WTC11 (cell line): ENCODE measurements at regions not wholly inside any gene's neighbourhood (a gene's known extent, or its start where the extent isn't known, plus 50 kb on each side); places are given as distances from the start of the nearest gene placed in this dataset.

Source experiments
- CTCF ChIP-seq: fragments of 200-600 bp; IDR thresholded peaks from 2 replicates; pipeline ENCODE4 v1.8.0; 2022; ENCODE audit warnings: antibody characterized with exemption
- HMGA2 ChIP-seq: fragments of 250-450 bp; sonication (Bioruptor Pico); IDR thresholded peaks from 2 replicates; pipeline ENCODE4 v1.4.0; 2021; ENCODE audit warnings: mild to moderate bottlenecking, moderate library complexity
- IRF2 ChIP-seq: sonication (generic); formaldehyde crosslinking; IDR thresholded peaks from 2 replicates; pipeline ENCODE4 v1.8.0; 2022; ENCODE audit warnings: low read depth, missing genetic modification reagents, borderline replicate concordance
- MLX ChIP-seq: sonication (generic); formaldehyde crosslinking; IDR thresholded peaks from 2 replicates; pipeline ENCODE4 v1.8.1; 2023; ENCODE audit warnings: mild to moderate bottlenecking, missing genetic modification reagents, moderate library complexity
- SOX15 ChIP-seq: fragments of 250-450 bp; sonication (Bioruptor Pico); IDR thresholded peaks from 2 replicates; pipeline ENCODE4 v1.9.0; 2021; ENCODE audit warnings: mild to moderate bottlenecking
- TEAD4 ChIP-seq: sonication (generic); formaldehyde crosslinking; IDR thresholded peaks from 2 replicates; pipeline ENCODE4 v1.8.0; 2022; ENCODE audit warnings: mild to moderate bottlenecking, missing genetic modification reagents
- ZNF121 ChIP-seq: sonication (generic); formaldehyde crosslinking; IDR thresholded peaks from 2 replicates; pipeline ENCODE4 v1.8.0; 2023; ENCODE audit warnings: missing genetic modification reagents
- ZNF263 ChIP-seq: sonication (generic); formaldehyde crosslinking; IDR thresholded peaks from 2 replicates; pipeline ENCODE4 v1.8.1; 2022; ENCODE audit warnings: low read depth, mild to moderate bottlenecking, moderate library complexity, missing genetic modification reagents
- TF ChIP-seq, protein P1 (sequence below): sonication (generic); formaldehyde crosslinking; IDR thresholded peaks from 2 replicates; pipeline ENCODE4 v1.8.1; 2023; ENCODE audit warnings: mild to moderate bottlenecking, missing genetic modification reagents, moderate library complexity
- TF ChIP-seq, protein P2 (sequence below): sonication (generic); formaldehyde crosslinking; IDR thresholded peaks from 2 replicates; pipeline ENCODE4 v1.8.0; 2023; ENCODE audit warnings: missing genetic modification reagents
- TF ChIP-seq, protein P3 (sequence below): sonication (generic); formaldehyde crosslinking; IDR thresholded peaks from 2 replicates; pipeline ENCODE4 v1.8.1; 2022; ENCODE audit warnings: low read depth, missing genetic modification reagents, borderline replicate concordance
- TF ChIP-seq, protein P4 (sequence below): fragments of 250-450 bp; sonication (Bioruptor Pico); conservative IDR thresholded peaks from 2 replicates; pipeline ENCODE4 v1.9.0; 2021; ENCODE audit warnings: mild to moderate bottlenecking

DNA sequence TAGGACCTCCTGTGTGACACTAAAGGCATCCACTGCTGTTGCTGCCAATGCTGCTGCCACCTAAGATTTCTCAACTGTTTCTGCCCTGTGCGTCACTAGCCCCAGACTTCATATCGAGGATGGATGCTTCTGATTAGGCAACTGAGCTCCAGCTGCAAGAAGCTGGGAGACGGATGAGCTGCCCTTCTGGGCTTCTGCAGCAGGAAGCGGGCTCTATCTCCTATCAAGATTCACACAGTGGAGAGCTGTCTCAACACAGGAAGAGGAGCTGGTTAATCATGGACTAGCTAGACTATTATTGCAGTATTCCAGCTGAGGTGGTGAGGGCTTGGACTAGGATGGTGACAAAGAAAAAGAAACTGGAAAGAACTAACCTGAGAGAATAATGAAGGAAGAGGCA is 59.2 kb upstream of the PELI2 start:
- TF ChIP-seq, protein P1, sequence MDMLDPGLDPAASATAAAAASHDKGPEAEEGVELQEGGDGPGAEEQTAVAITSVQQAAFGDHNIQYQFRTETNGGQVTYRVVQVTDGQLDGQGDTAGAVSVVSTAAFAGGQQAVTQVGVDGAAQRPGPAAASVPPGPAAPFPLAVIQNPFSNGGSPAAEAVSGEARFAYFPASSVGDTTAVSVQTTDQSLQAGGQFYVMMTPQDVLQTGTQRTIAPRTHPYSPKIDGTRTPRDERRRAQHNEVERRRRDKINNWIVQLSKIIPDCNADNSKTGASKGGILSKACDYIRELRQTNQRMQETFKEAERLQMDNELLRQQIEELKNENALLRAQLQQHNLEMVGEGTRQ (CRISPR knock-in tag), result no peak
- TF ChIP-seq TEAD4 (CRISPR knock-in tag), result no peak
- TF ChIP-seq CTCF, result no peak
- TF ChIP-seq, protein P2, sequence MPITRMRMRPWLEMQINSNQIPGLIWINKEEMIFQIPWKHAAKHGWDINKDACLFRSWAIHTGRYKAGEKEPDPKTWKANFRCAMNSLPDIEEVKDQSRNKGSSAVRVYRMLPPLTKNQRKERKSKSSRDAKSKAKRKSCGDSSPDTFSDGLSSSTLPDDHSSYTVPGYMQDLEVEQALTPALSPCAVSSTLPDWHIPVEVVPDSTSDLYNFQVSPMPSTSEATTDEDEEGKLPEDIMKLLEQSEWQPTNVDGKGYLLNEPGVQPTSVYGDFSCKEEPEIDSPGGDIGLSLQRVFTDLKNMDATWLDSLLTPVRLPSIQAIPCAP (CRISPR knock-in tag), result no peak
- TF ChIP-seq SOX15 (CRISPR knock-in tag), result no peak
- TF ChIP-seq ZNF121, result no peak
- TF ChIP-seq ZNF263, result no peak
- TF ChIP-seq, protein P3, sequence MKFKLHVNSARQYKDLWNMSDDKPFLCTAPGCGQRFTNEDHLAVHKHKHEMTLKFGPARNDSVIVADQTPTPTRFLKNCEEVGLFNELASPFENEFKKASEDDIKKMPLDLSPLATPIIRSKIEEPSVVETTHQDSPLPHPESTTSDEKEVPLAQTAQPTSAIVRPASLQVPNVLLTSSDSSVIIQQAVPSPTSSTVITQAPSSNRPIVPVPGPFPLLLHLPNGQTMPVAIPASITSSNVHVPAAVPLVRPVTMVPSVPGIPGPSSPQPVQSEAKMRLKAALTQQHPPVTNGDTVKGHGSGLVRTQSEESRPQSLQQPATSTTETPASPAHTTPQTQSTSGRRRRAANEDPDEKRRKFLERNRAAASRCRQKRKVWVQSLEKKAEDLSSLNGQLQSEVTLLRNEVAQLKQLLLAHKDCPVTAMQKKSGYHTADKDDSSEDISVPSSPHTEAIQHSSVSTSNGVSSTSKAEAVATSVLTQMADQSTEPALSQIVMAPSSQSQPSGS (CRISPR knock-in tag), result no peak
- no peak for TF ChIP-seq HMGA2
- TF ChIP-seq IRF2, result no peak
- no peak for TF ChIP-seq MLX (CRISPR knock-in tag)
- TF ChIP-seq, protein P4, sequence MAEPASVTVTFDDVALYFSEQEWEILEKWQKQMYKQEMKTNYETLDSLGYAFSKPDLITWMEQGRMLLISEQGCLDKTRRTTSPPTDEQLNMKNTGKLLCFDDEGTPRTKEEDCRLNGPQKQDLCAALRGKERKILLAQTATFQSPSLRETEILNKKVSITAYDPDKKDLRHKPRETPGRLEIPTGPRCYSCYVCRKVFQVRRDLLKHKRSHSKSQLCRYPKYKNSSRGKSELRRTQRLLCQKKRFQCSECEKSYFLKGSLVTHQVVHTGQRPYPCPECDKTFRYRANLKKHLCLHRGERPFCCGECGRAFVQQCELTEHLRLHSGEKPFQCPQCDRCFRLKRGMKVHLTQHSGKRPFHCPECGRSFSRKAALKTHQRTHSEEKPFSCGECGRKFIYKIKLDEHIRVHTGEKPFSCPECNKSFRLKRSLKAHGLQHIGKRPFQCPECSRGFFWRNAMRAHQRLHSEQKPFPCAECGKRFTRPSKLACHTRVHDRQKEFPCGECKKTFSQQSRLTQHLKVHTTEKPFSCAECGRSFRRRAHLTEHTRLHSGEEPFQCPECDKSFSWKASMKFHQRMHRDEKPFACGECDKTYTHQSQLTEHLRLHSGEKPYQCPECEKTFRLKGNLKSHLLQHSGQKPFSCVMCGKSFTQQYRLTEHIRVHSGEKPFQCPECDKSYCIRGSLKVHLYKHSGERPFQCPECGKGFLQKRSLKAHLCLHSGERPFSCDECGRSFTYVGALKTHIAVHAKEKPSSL (CRISPR knock-in tag), result no peak
